Panc1 (cell line): ENCODE measurements at regions not wholly inside any gene's neighbourhood (a gene's known extent, or its start where the extent isn't known, plus 50 kb on each side); places are given as distances from the start of the nearest gene placed in this dataset.

Experiments used
- POLR2AphosphoS5 ChIP-seq: IDR thresholded peaks from 2 replicates; pipeline ENCODE4 v1.6.1; 2012; ENCODE audit warnings: mild to moderate bottlenecking, low read depth, low read length, moderate library complexity
- SIN3A ChIP-seq: IDR thresholded peaks from 2 replicates; pipeline ENCODE4 v1.6.1; 2012; ENCODE audit warnings: low read depth, mild to moderate bottlenecking, low read length, moderate library complexity, borderline replicate concordance; ENCODE audit not compliant: insufficient read depth
- TCF7L2 ChIP-seq: IDR thresholded peaks from 2 replicates; pipeline ENCODE4 v1.6.1; 2011; ENCODE audit warnings: mild to moderate bottlenecking, low read depth, low read length, inconsistent platforms
- TF ChIP-seq, protein P1 (sequence below): fragments of 450-650 bp; IDR thresholded peaks from 2 replicates; pipeline ENCODE4 v1.5.1; 2017; ENCODE audit warnings: mild to moderate bottlenecking

DNA sequence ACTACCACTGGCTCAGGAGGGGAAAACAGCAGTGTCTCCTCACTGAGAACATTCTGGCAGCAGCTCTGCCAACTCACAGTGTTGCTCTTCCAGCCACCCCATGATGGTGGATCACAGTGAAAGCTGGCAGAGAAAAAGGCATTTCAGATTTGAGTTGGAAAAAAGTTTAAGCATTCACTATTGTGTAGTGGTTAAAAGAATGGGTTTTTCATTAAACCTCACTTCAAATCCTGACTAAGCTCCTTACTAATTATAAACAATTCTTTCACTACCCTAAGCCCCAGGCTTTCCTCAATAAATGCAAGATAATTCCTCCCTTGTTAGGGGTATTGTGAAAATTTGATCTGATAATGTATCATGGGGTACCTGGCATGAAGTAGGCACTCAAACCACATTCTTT lies 518.1 kb downstream of the SNAPC1 start:
- TF ChIP-seq SIN3A (no peak), POLR2AphosphoS5 (no peak), TCF7L2 (no peak)
- TF ChIP-seq, protein P1, sequence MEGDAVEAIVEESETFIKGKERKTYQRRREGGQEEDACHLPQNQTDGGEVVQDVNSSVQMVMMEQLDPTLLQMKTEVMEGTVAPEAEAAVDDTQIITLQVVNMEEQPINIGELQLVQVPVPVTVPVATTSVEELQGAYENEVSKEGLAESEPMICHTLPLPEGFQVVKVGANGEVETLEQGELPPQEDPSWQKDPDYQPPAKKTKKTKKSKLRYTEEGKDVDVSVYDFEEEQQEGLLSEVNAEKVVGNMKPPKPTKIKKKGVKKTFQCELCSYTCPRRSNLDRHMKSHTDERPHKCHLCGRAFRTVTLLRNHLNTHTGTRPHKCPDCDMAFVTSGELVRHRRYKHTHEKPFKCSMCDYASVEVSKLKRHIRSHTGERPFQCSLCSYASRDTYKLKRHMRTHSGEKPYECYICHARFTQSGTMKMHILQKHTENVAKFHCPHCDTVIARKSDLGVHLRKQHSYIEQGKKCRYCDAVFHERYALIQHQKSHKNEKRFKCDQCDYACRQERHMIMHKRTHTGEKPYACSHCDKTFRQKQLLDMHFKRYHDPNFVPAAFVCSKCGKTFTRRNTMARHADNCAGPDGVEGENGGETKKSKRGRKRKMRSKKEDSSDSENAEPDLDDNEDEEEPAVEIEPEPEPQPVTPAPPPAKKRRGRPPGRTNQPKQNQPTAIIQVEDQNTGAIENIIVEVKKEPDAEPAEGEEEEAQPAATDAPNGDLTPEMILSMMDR: no peak
